ENCODE measurements at regions not wholly inside any gene's neighbourhood (a gene's known extent, or its start where the extent isn't known, plus 50 kb on each side); places are given as distances from the start of the nearest gene placed in this dataset.

DNA sequence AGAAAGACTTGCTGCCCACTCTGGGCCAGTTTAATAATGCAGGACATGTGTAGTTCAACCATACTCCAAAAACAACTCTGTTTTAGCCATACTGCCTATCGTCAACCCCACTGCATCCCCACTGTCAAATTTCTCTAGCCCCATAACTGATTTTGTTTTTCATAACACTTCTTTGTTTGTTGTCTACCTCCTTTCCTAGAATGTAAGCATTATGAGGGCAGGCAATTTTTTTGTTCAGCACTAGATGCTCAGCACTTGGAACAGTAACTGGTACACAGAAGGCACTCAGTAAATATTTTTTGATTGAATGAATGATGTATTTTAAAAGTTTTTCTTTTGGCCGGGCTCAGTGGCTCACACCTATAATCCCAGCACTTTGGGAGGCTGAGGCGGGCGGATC lies 183.8 kb upstream of the MKLN1 start:
- TF ChIP-seq POLR2A (IDR thresholded peaks at IDR 0.05) = no peak
- TF ChIP-seq, protein P1, sequence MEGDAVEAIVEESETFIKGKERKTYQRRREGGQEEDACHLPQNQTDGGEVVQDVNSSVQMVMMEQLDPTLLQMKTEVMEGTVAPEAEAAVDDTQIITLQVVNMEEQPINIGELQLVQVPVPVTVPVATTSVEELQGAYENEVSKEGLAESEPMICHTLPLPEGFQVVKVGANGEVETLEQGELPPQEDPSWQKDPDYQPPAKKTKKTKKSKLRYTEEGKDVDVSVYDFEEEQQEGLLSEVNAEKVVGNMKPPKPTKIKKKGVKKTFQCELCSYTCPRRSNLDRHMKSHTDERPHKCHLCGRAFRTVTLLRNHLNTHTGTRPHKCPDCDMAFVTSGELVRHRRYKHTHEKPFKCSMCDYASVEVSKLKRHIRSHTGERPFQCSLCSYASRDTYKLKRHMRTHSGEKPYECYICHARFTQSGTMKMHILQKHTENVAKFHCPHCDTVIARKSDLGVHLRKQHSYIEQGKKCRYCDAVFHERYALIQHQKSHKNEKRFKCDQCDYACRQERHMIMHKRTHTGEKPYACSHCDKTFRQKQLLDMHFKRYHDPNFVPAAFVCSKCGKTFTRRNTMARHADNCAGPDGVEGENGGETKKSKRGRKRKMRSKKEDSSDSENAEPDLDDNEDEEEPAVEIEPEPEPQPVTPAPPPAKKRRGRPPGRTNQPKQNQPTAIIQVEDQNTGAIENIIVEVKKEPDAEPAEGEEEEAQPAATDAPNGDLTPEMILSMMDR (IDR thresholded peaks at IDR 0.05) = no peak

Data from Peyer's patch (tissue), 4 donors.